ENCODE measurements at regions not wholly inside any gene's neighbourhood (a gene's known extent, or its start where the extent isn't known, plus 50 kb on each side); places are given as distances from the start of the nearest gene placed in this dataset.

- no peak for TF ChIP-seq CTCF (IDR thresholded peaks at IDR 0.05; ENCODE audit: control extremely low read depth in 1 of 3, insufficient read depth in 1 of 3, low read depth in 1 of 3, low read length in 3 of 3)
- TF ChIP-seq CHD7 (IDR thresholded peaks at IDR 0.05; ENCODE audit: insufficient replicate concordance, low read length) = no peak
- no peak for TF ChIP-seq RNF2 (IDR thresholded peaks at IDR 0.05; ENCODE audit: borderline replicate concordance, low read depth, low read length, missing control alignments, poor library complexity, severe bottlenecking)
- TF ChIP-seq GABPA (IDR thresholded peaks at IDR 0.05; ENCODE audit: borderline replicate concordance, insufficient read depth, low read length) = no peak
- no peak for TF ChIP-seq TBP (IDR thresholded peaks at IDR 0.05; ENCODE audit: low read depth, low read length)
- no peak for TF ChIP-seq EZH2 (IDR thresholded peaks at IDR 0.05; ENCODE audit: low read depth, low read length, severe bottlenecking)
- no peak for TF ChIP-seq SP2 (IDR thresholded peaks at IDR 0.05; ENCODE audit: low read length)
- no peak for TF ChIP-seq EP300 (IDR thresholded peaks at IDR 0.05; ENCODE audit: borderline replicate concordance in 1 of 2, low read depth in 2 of 2, low read length in 2 of 2)
- TF ChIP-seq TAF1 (IDR thresholded peaks at IDR 0.05; ENCODE audit: low read depth, low read length) = no peak
Measured at GRCh38 chr5:24720743-24721142, 76.0 kb upstream of the CDH10 start.

Measured in H1 (cell line).